Uterus (tissue), 3 donors: ENCODE measurements at regions not wholly inside any gene's neighbourhood (a gene's known extent, or its start where the extent isn't known, plus 50 kb on each side); places are given as distances from the start of the nearest gene placed in this dataset.

ENCODE experiments used
- DNase-seq, 2 donors: peaks; one replicate each; pipeline ENCODE4 v3.0.0-alpha.2; 2019 to 2020
- H3K27ac ChIP-seq, 2 donors: fragments of 200-600 bp; sonication (generic); 1 replicate in 1 of 2; 2 replicates in 1 of 2; pipeline ENCODE4 v1.5.1; 2016 to 2018
- H3K27me3 ChIP-seq, 2 donors: fragments of 200-600 bp; sonication (generic); one replicate each; pipeline ENCODE4 v1.5.1; 2018 to 2019; ENCODE audit warnings: control low read depth in 1 of 2
- H3K36me3 ChIP-seq, 2 donors: fragments of 200-600 bp; sonication (generic); one replicate each; pipeline ENCODE4 v1.5.1; 2019; ENCODE audit warnings: control low read depth in 1 of 2
- H3K4me1 ChIP-seq, 2 donors: fragments of 200-600 bp; sonication (generic); one replicate each; pipeline ENCODE4 v1.5.1; 2018 to 2019; ENCODE audit warnings: control low read depth in 1 of 2
- H3K4me3 ChIP-seq, 2 donors: fragments of 200-600 bp; sonication (generic); 1 replicate in 1 of 2; 2 replicates in 1 of 2; pipeline ENCODE4 v1.5.1; 2018 to 2019; ENCODE audit warnings: mild to moderate bottlenecking in 1 of 2
- H3K9me3 ChIP-seq, 2 donors: fragments of 200-600 bp; sonication (generic); one replicate each; pipeline ENCODE4 v1.5.1; 2019; ENCODE audit warnings: control low read depth in 1 of 2
- POLR2A ChIP-seq, 2 donors: fragments of 450-650 bp; IDR thresholded peaks; one replicate each; pipeline ENCODE4 v1.6.1; 2016; ENCODE audit warnings: antibody characterized with exemption in 2 of 2, mild to moderate bottlenecking in 1 of 2, moderate library complexity in 1 of 2
- intact Hi-C: fragments of 100-400 bp; cut with DNase I; formaldehyde crosslinking; loops from one replicate; pipeline ENCODE4 v1.15.1; 2023; ENCODE audit warnings: low total_unique reads
- TF ChIP-seq, protein P1 (sequence below), 4 experiments: fragments of 200-600 bp in 2 of 4; fragments of 450-650 bp in 2 of 4; sonication (generic) in 2 of 4; IDR thresholded peaks; one replicate each; pipeline ENCODE4 v1.5.1; 2016 to 2019; ENCODE audit warnings: antibody characterized with exemption in 4 of 4, mild to moderate bottlenecking in 2 of 4, moderate library complexity in 1 of 4
- donor health status: DM: yes; HTN: yes; CAD: no.

DNA sequence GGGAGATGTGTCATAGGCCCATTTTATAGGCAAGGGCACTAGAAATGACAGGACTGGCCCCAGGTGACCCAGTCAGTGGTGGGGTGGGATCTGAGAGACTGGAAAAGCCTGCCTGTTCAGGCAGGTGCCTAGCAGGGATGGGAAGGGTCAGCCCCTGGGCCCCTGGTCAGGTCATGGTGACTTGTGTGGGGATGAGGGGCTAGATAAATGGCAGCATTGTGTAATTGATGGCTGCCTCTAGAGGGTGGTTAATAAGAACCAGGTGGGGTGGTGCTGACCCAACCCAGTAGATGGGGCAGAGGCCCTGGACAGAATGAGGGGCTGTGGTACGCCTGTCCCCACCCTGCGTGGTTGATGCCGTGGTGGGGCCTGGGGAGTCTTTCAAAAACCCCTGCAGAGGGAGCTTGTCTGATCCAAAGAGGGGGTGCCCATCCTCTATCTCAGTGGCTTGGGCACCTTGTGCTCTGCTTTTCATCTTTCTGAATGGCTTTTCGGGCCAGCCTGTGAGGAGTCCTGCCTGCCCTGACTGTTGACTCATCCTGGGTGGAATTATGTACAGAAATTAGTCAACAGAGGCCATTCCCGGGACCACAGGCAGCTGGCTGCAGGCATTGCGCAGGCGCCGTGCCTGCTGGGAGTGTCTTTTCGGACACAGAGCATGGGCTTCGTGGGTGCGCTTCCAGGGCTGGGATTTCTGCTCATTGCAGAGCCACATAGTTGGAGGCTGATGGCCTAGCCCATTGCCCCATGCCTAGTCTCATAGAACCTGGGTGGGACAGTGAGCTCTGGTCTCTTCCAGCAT, 93.6 kb upstream of the PITX1 start:
- H3K27ac ChIP-seq = no peak overlapping the region
- no peak for TF ChIP-seq POLR2A (IDR thresholded peaks at IDR 0.05)
- TF ChIP-seq, protein P1, sequence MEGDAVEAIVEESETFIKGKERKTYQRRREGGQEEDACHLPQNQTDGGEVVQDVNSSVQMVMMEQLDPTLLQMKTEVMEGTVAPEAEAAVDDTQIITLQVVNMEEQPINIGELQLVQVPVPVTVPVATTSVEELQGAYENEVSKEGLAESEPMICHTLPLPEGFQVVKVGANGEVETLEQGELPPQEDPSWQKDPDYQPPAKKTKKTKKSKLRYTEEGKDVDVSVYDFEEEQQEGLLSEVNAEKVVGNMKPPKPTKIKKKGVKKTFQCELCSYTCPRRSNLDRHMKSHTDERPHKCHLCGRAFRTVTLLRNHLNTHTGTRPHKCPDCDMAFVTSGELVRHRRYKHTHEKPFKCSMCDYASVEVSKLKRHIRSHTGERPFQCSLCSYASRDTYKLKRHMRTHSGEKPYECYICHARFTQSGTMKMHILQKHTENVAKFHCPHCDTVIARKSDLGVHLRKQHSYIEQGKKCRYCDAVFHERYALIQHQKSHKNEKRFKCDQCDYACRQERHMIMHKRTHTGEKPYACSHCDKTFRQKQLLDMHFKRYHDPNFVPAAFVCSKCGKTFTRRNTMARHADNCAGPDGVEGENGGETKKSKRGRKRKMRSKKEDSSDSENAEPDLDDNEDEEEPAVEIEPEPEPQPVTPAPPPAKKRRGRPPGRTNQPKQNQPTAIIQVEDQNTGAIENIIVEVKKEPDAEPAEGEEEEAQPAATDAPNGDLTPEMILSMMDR (IDR thresholded peaks at IDR 0.05) = no peak
- no peak for DNase-seq
- H3K9me3 ChIP-seq = no peaks in the 10 kb centered on the region
- H3K36me3 ChIP-seq = no peaks in the 10 kb centered on the region
- no peaks in the 10 kb centered on the region for H3K27me3 ChIP-seq
- intact Hi-C loops = no loop called here
- no peak overlapping the region for H3K4me3 ChIP-seq
- no peaks in the 10 kb centered on the region for H3K4me1 ChIP-seq

DNA sequence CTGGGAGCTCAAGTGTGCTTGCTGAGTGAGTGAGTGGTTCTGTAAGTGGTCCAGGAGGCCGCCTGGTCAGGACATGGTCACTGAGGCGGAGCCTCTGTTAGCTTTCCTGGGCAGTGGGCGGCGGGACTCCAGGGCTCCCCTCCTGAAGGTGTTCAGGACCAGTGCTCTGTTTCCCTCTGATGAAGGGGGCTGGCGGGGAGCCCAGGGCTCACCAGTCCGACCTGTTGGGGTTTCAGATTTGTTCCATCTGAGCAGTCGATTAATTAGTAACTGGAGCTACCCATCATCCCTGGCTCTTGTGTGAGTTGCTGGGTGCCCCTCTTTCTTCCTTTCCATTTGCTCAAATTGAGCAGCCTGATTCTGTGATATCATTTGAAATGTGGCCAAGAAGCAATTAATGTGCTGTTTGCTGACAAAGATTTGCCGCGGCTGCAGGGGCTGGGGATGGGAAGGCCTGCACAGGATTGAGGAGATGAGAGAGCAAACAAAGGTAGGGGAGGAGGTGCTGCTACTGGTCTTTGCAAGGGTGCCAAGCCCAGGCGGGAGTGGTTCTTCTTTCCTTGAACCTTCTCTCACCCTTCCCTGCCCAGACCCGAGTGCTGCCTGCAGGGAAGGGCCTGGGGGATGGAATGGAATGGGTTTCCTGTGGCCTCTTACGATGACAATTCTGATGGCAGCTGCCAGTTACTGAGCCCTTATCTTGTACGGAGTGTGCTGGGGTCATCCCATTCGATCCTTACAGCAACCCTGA, 92.8 kb upstream of the PITX1 start:
- no peaks in the 10 kb centered on the region for H3K36me3 ChIP-seq
- intact Hi-C loops = no loop called here
- H3K4me1 ChIP-seq = no peaks in the 10 kb centered on the region
- TF ChIP-seq, protein P1 (IDR thresholded peaks at IDR 0.05) = no peak
- TF ChIP-seq POLR2A (IDR thresholded peaks at IDR 0.05) = no peak
- H3K27ac ChIP-seq = no peak overlapping the region
- no peaks in the 10 kb centered on the region for H3K9me3 ChIP-seq
- H3K27me3 ChIP-seq = no peaks in the 10 kb centered on the region
- DNase-seq = no peak
- H3K4me3 ChIP-seq = no peak overlapping the region

DNA sequence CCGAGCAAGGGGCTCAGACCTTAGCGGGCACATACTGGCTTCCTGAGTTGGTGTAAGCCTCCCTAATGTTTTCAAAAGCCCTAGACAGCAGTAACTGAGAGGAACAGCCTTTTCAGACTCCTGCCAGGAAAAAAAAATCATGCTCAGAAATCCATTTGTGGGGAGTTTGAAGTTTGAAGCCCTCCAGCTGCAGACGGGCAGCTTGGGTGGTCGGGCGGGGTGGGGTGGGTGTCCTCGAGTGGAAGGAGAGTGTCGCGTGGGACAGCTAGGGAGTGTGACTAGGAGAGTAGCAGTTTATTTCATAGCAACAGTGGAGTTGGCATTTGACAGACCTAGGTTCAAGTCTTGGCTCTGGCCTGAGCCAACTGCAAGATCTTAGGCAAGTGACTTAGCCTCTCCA, 90.7 kb upstream of the PITX1 start:
- H3K36me3 ChIP-seq = no peaks in the 10 kb centered on the region
- no peaks in the 10 kb centered on the region for H3K9me3 ChIP-seq
- H3K4me3 ChIP-seq = no peak overlapping the region
- DNase-seq = no peak
- intact Hi-C loops = no loop called here
- H3K27me3 ChIP-seq = no peaks in the 10 kb centered on the region
- no peaks in the 10 kb centered on the region for H3K4me1 ChIP-seq
- no peak overlapping the region for H3K27ac ChIP-seq
- TF ChIP-seq POLR2A (IDR thresholded peaks at IDR 0.05) = no peak
- TF ChIP-seq, protein P1 (IDR thresholded peaks at IDR 0.05) = no peak

DNA sequence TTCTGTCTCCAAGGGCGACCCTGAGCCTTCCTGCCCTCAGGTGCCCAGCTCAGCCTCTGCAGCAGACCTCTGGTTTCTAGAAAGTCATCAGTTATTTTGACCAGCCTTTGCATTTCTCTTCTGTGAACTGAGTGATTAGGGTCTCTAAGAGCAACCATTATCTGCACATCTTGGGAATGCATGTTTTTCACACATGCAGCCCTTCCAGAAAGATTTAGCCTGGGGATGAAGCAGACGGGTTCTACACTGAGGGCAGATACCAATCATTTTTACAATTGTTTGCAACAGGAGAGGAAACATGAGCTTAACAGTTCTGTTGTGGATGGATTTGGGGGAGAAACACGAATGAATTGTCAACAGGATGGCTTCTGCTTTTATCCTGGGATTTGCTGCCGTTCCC, 90.1 kb upstream of the PITX1 start:
- no peaks in the 10 kb centered on the region for H3K27me3 ChIP-seq
- TF ChIP-seq POLR2A (IDR thresholded peaks at IDR 0.05) = no peak
- TF ChIP-seq, protein P1 (IDR thresholded peaks at IDR 0.05) = no peak
- intact Hi-C loops = no loop called here
- H3K27ac ChIP-seq = no peak overlapping the region
- H3K4me3 ChIP-seq = no peak overlapping the region
- no peaks in the 10 kb centered on the region for H3K4me1 ChIP-seq
- H3K9me3 ChIP-seq = no peaks in the 10 kb centered on the region
- DNase-seq = no peak
- no peaks in the 10 kb centered on the region for H3K36me3 ChIP-seq

DNA sequence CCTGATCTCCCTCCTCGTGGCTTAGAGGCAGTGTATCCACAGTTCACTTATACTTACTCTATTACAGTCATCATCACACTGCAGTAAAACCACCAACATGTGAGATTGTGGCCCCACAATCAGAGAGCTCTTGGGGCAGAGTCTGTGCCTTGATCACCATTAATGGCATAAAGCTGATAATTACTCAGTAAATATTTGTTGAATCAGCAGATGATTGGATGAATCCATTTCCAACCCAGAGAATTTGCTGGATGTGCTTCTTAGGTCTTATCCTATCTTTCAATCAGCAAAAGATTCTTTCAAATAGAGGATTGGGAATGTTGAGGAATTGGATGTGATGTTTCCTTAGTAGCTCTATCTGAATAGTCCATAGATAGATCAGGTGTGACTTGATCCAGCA, 88.8 kb upstream of the PITX1 start:
- no peaks in the 10 kb centered on the region for H3K36me3 ChIP-seq
- no peak for DNase-seq
- H3K4me1 ChIP-seq = no peaks in the 10 kb centered on the region
- H3K4me3 ChIP-seq = no peak overlapping the region
- intact Hi-C loops = no loop called here
- no peaks in the 10 kb centered on the region for H3K27me3 ChIP-seq
- TF ChIP-seq, protein P1 (IDR thresholded peaks at IDR 0.05) = no peak
- TF ChIP-seq POLR2A (IDR thresholded peaks at IDR 0.05) = no peak
- H3K27ac ChIP-seq = no peak overlapping the region
- H3K9me3 ChIP-seq = no peaks in the 10 kb centered on the region
